K562 (cell line): ENCODE measurements at regions not wholly inside any gene's neighbourhood (a gene's known extent, or its start where the extent isn't known, plus 50 kb on each side); places are given as distances from the start of the nearest gene placed in this dataset.

ENCODE experiments used
- ATAC-seq: fragments of 200-7000 bp; cut with Tn5 transposase; 3 replicates; pipeline ENCODE4 v1.9.1; 2020; ENCODE audit warnings: moderate library complexity
- BruUV-seq: library from RNA; stranded (reverse); fragments of 400-500 nt; replicated peaks from 2 replicates; lab custom pipeline; 2021; lab: Mats Ljungman, UMichigan
- CTCF ChIA-PET: fragments of 300-600 bp; formaldehyde crosslinking; extraction: SDS; loops from one replicate; lab custom pipeline; 2021; ENCODE audit warnings: low intra/inter-chr PET ratio; lab: Yijun Ruan, JAX
- POLR2A ChIA-PET: fragments of 300-600, 350-650 bp; sonication (Branson Sonifier 250); formaldehyde crosslinking; extraction: SDS; loops from one replicate; lab custom pipeline; 2021; ENCODE audit warnings: antibody characterized with exemption, inconsistent platforms; lab: Yijun Ruan, JAX
- DNase-seq, 4 experiments: peaks; one replicate each; pipeline versions ENCODE4 v3.0.0 to v3.0.0-alpha.2; 2011 to 2018; ENCODE audit warnings: low spot score in 3 of 4, mixed read lengths in 3 of 4; ENCODE audit errors: extremely low read depth in 1 of 4
- FAIRE-seq: peaks from 2 replicates; lab custom pipeline; 2011; peaks lifted over from hg19 to GRCh38; lab: Jason Lieb, UNC
- H2AFZ ChIP-seq: 2 replicates; pipeline ENCODE4 v1.6.0; 2011; ENCODE audit warnings: low read depth, low read length, control low read depth, inconsistent platforms
- H3K27ac ChIP-seq: fragments of 200-600 bp; 3 replicates; pipeline ENCODE4 v1.8.0; 2011; ENCODE audit warnings: low read depth, mild to moderate bottlenecking, control low read depth, inconsistent platforms, low read length, moderate library complexity, mixed read lengths; ENCODE audit errors: extremely low read depth
- H3K27me3 ChIP-seq, 2 experiments: fragments of 300-600 bp in 1 of 2; 2 replicates in 1 of 2; 3 replicates in 1 of 2; pipeline versions ENCODE4 v1.6.0 to v1.8.0; 2011; ENCODE audit warnings: inconsistent platforms in 2 of 2, low read length in 2 of 2, mild to moderate bottlenecking in 1 of 2, mixed read lengths in 1 of 2, moderate library complexity in 1 of 2; ENCODE audit not compliant: control insufficient read depth in 2 of 2, insufficient read depth in 2 of 2
- H3K36me3 ChIP-seq: fragments of 300-600 bp; 3 replicates; pipeline ENCODE4 v1.8.0; 2011; ENCODE audit warnings: mild to moderate bottlenecking, low read length, inconsistent platforms; ENCODE audit not compliant: control insufficient read depth, insufficient read depth
- H3K4me1 ChIP-seq, 2 experiments: fragments of 200-600 bp in 1 of 2; replicated peaks in 1 of 2; 2 replicates in 1 of 2; 3 replicates in 1 of 2; pipeline versions ENCODE4 v1.5.1 to v1.8.0; 2011; ENCODE audit warnings: inconsistent platforms in 2 of 2, low read length in 2 of 2, mild to moderate bottlenecking in 1 of 2, mixed read lengths in 1 of 2, moderate library complexity in 1 of 2; ENCODE audit not compliant: control insufficient read depth in 2 of 2, insufficient read depth in 2 of 2
- H3K4me2 ChIP-seq: 2 replicates; pipeline ENCODE4 v1.6.1; 2011; ENCODE audit warnings: low read length, control low read depth, inconsistent platforms, mixed read lengths; ENCODE audit not compliant: insufficient read depth
- H3K4me3 ChIP-seq: fragments of 200-600 bp; sonication (generic), shearing (Covaris generic); 2 replicates; pipeline ENCODE4 v1.5.1; 2016; ENCODE audit warnings: control low read depth, inconsistent platforms
- H3K79me2 ChIP-seq: fragments of 200-600 bp; 3 replicates; pipeline ENCODE4 v1.8.0; 2011; ENCODE audit warnings: low read length, inconsistent platforms; ENCODE audit not compliant: control insufficient read depth, insufficient read depth
- H3K9ac ChIP-seq, 2 experiments: 2 replicates each; pipeline versions ENCODE4 v1.6.0 to v1.6.1; 2011; ENCODE audit warnings: low read depth in 2 of 2, low read length in 2 of 2, control low read depth in 1 of 2, inconsistent platforms in 1 of 2, mild to moderate bottlenecking in 1 of 2, mixed read lengths in 1 of 2; ENCODE audit not compliant: insufficient read depth in 1 of 2
- H3K9me1 ChIP-seq: one replicate; pipeline ENCODE4 v1.6.0; 2011; ENCODE audit warnings: inconsistent platforms, mild to moderate bottlenecking, low read length, moderate library complexity; ENCODE audit not compliant: control insufficient read depth, insufficient read depth
- H3K9me3 ChIP-seq: replicated peaks from 2 replicates; pipeline ENCODE4 v1.5.1; 2011; ENCODE audit warnings: low read depth, low read length, inconsistent platforms; ENCODE audit not compliant: control insufficient read depth, insufficient read depth
- H4K20me1 ChIP-seq: replicated peaks from 2 replicates; pipeline ENCODE4 v1.6.1; 2011; ENCODE audit warnings: low read length, inconsistent platforms, mixed read lengths; ENCODE audit not compliant: control insufficient read depth, insufficient read depth
- ZNF444 ChIP-seq: fragments of 250-450 bp; sonication (Bioruptor Pico); IDR thresholded peaks from 2 replicates; pipeline ENCODE4 v1.4.0; 2020; ENCODE audit warnings: mild to moderate bottlenecking, moderate library complexity
- WGBS: fragments of 100-300 bp; shearing (Covaris generic); methylation state at CpG from one replicate; pipeline ENCODE4 v1.1.6; 2016; ENCODE audit warnings: low coverage, mixed read lengths; ENCODE audit not compliant: insufficient coverage; ENCODE audit errors: missing lambda C conversion rate; 5-methylcytosine and 5-hydroxymethylcytosine counted together
- in situ Hi-C: fragments of 300-500 bp; cut with MboI; formaldehyde crosslinking; loops from 4 replicates; pipeline ENCODE4 v1.15.0; 2018; ENCODE audit warnings: inconsistent platforms, mixed read lengths
- intact Hi-C: fragments of 100-400 bp; cut with micrococcal nuclease; formaldehyde crosslinking; loops from 2 replicates; pipeline ENCODE4 v1.14.2; 2022
- TF ChIP-seq, protein P1 (sequence below): fragments of 250-450 bp; sonication (Bioruptor Pico); IDR thresholded peaks from 2 replicates; pipeline ENCODE4 v1.4.0; 2020; ENCODE audit warnings: mild to moderate bottlenecking, moderate library complexity

GRCh38 chr4:187632260-187632995, 363.1 kb upstream of the ZFP42 start:
- Histone ChIP-seq H3K27ac (no peak overlapping the region), H3K4me1 (no peaks in the 10 kb centered on the region), H3K9me3 (no peaks in the 10 kb centered on the region), H2AFZ (no peak overlapping the region), H4K20me1 (no peaks in the 10 kb centered on the region), H3K79me2 (no peaks in the 10 kb centered on the region), H3K36me3 (no peaks in the 10 kb centered on the region), H3K4me3 (no peak overlapping the region), H3K9ac (no peak overlapping the region), H3K9me1 (no peaks in the 10 kb centered on the region), H3K4me2 (no peak overlapping the region), H3K27me3 (no peaks in the 10 kb centered on the region)
- FAIRE-seq = no peak
- in situ Hi-C loops (no loop called here), intact Hi-C loops (no loop called here)
- 1% methylated on average over 8 of the region's 8 CpGs for WGBS
- ChIA-PET CTCF (no interaction called here), POLR2A (interaction anchor here (1.0 kb wide), 1 partner anchor 9 kb away, joined by 3 read pairs; no protein-coding TSS in a partner anchor)
- no TSS peak for BruUV-seq
- DNase-seq = no peak
- no peak for ATAC-seq
- no peak for TF ChIP-seq ZNF444 (CRISPR knock-in tag)
- TF ChIP-seq, protein P1, sequence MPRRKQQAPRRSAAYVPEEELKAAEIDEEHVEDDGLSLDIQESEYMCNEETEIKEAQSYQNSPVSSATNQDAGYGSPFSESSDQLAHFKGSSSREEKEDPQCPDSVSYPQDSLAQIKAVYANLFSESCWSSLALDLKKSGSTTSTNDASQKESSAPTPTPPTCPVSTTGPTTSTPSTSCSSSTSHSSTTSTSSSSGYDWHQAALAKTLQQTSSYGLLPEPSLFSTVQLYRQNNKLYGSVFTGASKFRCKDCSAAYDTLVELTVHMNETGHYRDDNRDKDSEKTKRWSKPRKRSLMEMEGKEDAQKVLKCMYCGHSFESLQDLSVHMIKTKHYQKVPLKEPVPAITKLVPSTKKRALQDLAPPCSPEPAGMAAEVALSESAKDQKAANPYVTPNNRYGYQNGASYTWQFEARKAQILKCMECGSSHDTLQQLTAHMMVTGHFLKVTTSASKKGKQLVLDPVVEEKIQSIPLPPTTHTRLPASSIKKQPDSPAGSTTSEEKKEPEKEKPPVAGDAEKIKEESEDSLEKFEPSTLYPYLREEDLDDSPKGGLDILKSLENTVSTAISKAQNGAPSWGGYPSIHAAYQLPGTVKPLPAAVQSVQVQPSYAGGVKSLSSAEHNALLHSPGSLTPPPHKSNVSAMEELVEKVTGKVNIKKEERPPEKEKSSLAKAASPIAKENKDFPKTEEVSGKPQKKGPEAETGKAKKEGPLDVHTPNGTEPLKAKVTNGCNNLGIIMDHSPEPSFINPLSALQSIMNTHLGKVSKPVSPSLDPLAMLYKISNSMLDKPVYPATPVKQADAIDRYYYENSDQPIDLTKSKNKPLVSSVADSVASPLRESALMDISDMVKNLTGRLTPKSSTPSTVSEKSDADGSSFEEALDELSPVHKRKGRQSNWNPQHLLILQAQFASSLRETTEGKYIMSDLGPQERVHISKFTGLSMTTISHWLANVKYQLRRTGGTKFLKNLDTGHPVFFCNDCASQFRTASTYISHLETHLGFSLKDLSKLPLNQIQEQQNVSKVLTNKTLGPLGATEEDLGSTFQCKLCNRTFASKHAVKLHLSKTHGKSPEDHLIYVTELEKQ = no peak
